CD4-positive, alpha-beta T cell (primary cell): ENCODE measurements at regions not wholly inside any gene's neighbourhood (a gene's known extent, or its start where the extent isn't known, plus 50 kb on each side); places are given as distances from the start of the nearest gene placed in this dataset.

ENCODE experiments used
- ATAC-seq: fragments of 200-7000 bp; cut with Tn5 transposase; one replicate; pipeline ENCODE4 v1.10.0; 2022; ENCODE audit warnings: mild to moderate bottlenecking; ENCODE audit not compliant: poor library complexity
- CTCF ChIA-PET: fragments of 350-600 bp; sonication (Branson Sonifier 250); formaldehyde crosslinking; loops from one replicate; lab custom pipeline; 2021; ENCODE audit warnings: antibody characterized with exemption, inconsistent platforms; lab: Charles Lee
- POLR2A ChIA-PET: fragments of 350-600 bp; sonication (Branson Sonifier 250); formaldehyde crosslinking; loops from one replicate; lab custom pipeline; 2021; ENCODE audit warnings: antibody characterized with exemption, inconsistent platforms; lab: Charles Lee
- DNase-seq, 14 experiments: peaks; one replicate each; pipeline ENCODE4 v3.0.0-alpha.2; 2013 to 2020; ENCODE audit warnings: mixed read lengths in 2 of 14
- H3K27ac ChIP-seq, 2 donors: one replicate each; pipeline versions ENCODE4 v1.5.1 to v1.7.0; 2013; ENCODE audit warnings: low read length in 2 of 2, low read depth in 1 of 2, mild to moderate bottlenecking in 1 of 2
- H3K27me3 ChIP-seq, 2 experiments: 1 replicate in 1 of 2; 2 replicates in 1 of 2; pipeline versions ENCODE4 v1.6.1 to v1.7.0; 2013; ENCODE audit warnings: low read length in 2 of 2, control low read depth in 1 of 2, mild to moderate bottlenecking in 1 of 2, moderate library complexity in 1 of 2; ENCODE audit not compliant: insufficient read depth in 2 of 2, control insufficient read depth in 1 of 2
- H3K36me3 ChIP-seq: one replicate; pipeline ENCODE4 v1.6.1; 2013; ENCODE audit warnings: low read length, control low read depth; ENCODE audit not compliant: insufficient read depth
- H3K4me1 ChIP-seq: one replicate; pipeline ENCODE4 v1.6.1; 2013; ENCODE audit warnings: low read length, control low read depth; ENCODE audit not compliant: insufficient read depth
- H3K4me3 ChIP-seq: one replicate; pipeline ENCODE4 v1.5.1; 2013; ENCODE audit warnings: mild to moderate bottlenecking, low read length, moderate library complexity
- H3K9me3 ChIP-seq, 2 experiments: 1 replicate in 1 of 2; 2 replicates in 1 of 2; pipeline versions ENCODE4 v1.6.1 to v1.7.0; 2013; ENCODE audit warnings: low read length in 2 of 2, mild to moderate bottlenecking in 2 of 2, control low read depth in 1 of 2, moderate library complexity in 1 of 2; ENCODE audit not compliant: control insufficient read depth in 1 of 2, insufficient read depth in 1 of 2
- H3K27ac Mint-ChIP-seq: one replicate; pipeline ENCODE4 v1.8.0; 2020; ENCODE audit warnings: mixed read lengths
- H3K27me3 Mint-ChIP-seq: one replicate; pipeline ENCODE4 v1.8.0; 2021; ENCODE audit warnings: mixed read lengths
- H3K36me3 Mint-ChIP-seq: one replicate; pipeline ENCODE4 v1.8.0; 2021; ENCODE audit warnings: low read depth, mixed read lengths
- H3K4me1 Mint-ChIP-seq: one replicate; pipeline ENCODE4 v1.8.0; 2021; ENCODE audit warnings: low read depth, mixed read lengths
- H3K4me3 Mint-ChIP-seq: one replicate; pipeline ENCODE4 v1.8.0; 2020; ENCODE audit warnings: mild to moderate bottlenecking, mixed read lengths
- H3K9me3 Mint-ChIP-seq: one replicate; pipeline ENCODE4 v1.8.0; 2020; ENCODE audit warnings: mixed read lengths
- intact Hi-C, 2 experiments: fragments of 100-400 bp; cut with DNase I in 1 of 2; cut with micrococcal nuclease in 1 of 2; formaldehyde crosslinking; loops; one replicate each; pipeline versions ENCODE4 v1.15.1 to v1.9.0; 2023 to 2025; cut with DNase I, micrococcal nuclease
- TF ChIP-seq, protein P1 (sequence below): fragments of 200-600 bp; IDR thresholded peaks from one replicate; pipeline ENCODE4 v1.8.0; 2022; ENCODE audit warnings: antibody characterized with exemption, mild to moderate bottlenecking

DNA sequence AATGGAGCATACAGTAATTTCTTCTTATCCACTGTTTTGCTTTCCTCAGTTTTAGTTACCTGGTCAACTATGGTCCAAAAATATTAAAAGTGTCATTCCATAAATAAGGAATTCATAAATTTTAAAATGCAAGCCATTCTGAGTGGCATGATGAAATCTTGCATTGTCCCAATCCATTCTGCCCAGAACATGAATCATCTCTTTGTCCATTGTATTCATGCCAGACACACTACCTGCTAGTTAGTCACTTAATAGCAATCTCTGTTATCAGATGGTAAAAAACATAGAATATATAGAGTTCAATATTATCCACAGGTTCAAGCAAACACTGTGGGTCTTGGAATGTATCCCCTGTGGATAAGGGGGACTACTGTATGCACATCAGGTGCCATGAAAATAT, 872.2 kb upstream of the NXPH2 start:
- DNase-seq (no peak), ATAC-seq (no peak)
- TF ChIP-seq, protein P1, sequence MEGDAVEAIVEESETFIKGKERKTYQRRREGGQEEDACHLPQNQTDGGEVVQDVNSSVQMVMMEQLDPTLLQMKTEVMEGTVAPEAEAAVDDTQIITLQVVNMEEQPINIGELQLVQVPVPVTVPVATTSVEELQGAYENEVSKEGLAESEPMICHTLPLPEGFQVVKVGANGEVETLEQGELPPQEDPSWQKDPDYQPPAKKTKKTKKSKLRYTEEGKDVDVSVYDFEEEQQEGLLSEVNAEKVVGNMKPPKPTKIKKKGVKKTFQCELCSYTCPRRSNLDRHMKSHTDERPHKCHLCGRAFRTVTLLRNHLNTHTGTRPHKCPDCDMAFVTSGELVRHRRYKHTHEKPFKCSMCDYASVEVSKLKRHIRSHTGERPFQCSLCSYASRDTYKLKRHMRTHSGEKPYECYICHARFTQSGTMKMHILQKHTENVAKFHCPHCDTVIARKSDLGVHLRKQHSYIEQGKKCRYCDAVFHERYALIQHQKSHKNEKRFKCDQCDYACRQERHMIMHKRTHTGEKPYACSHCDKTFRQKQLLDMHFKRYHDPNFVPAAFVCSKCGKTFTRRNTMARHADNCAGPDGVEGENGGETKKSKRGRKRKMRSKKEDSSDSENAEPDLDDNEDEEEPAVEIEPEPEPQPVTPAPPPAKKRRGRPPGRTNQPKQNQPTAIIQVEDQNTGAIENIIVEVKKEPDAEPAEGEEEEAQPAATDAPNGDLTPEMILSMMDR = no peak
- Mint-ChIP-seq H3K9me3 (peaks cover 19% of the 10 kb centered on the region), H3K27ac (no peak overlapping the region), H3K27me3 (no peaks in the 10 kb centered on the region), H3K4me3 (no peak overlapping the region), H3K4me1 (no peaks in the 10 kb centered on the region), H3K36me3 (no peaks in the 10 kb centered on the region)
- ChIA-PET CTCF (no interaction called here), POLR2A (no interaction called here)
- Histone ChIP-seq H3K9me3 (peaks cover 0 to 5% of the 10 kb centered on the region in 2 experiments), H3K4me1 (no peaks in the 10 kb centered on the region), H3K4me3 (no peak overlapping the region), H3K36me3 (no peaks in the 10 kb centered on the region), H3K27ac (no peak overlapping the region), H3K27me3 (no peaks in the 10 kb centered on the region)
- intact Hi-C loops = no loop called here

DNA sequence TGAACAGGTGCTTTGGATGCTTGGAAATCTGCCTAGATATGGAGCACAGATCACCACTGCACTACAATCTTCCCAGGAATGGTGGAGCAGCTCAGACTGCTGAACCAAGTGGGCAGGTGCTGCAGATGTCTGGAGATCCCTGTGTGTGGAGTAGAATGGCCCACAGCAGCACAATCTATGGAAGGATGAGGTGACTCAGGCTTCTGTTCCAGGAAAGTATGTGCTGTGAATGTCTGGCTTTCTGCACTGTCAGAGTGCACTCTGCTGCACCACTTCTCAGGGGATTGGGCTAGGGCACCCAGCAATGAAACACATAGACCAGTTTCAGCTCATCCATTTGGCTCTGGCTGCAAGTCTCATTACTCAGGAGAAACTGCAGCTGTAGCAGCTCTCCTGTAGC, 865.4 kb upstream of the NXPH2 start:
- no peaks in the 10 kb centered on the region for H3K36me3 ChIP-seq
- ChIA-PET CTCF (no interaction called here), POLR2A (no interaction called here)
- H3K27ac ChIP-seq = no peak overlapping the region
- Mint-ChIP-seq H3K27me3 (no peaks in the 10 kb centered on the region), H3K36me3 (no peaks in the 10 kb centered on the region), H3K4me3 (no peak overlapping the region), H3K4me1 (no peaks in the 10 kb centered on the region), H3K9me3 (peaks cover 35% of the 10 kb centered on the region), H3K27ac (no peak overlapping the region)
- no peak overlapping the region for H3K4me3 ChIP-seq
- TF ChIP-seq, protein P1 = no peak
- intact Hi-C loops = no loop called here
- no peaks in the 10 kb centered on the region for H3K4me1 ChIP-seq
- DNase-seq = no peak
- H3K9me3 ChIP-seq = peaks cover 8 to 16% of the 10 kb centered on the region in 2 experiments
- no peak for ATAC-seq
- H3K27me3 ChIP-seq = no peaks in the 10 kb centered on the region

DNA sequence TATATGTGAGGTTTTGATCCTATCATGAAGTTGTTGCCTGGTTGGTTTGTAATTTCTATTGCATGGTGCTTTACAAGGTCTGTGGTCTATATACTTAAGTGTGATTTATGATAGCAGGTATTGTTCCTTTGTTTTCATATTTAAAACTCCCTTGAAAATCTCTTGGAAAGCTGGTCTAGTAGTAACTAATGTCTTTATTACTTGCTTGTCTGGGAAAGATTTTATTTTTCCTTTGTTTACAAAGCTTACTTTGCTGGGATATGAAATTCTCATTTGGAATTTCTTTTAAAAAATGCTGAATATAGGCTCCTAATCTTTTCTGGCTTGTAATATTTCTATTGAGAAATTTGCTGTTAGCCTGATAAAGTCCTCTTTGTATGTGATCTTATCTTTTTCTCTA, 862.9 kb upstream of the NXPH2 start:
- H3K9me3 ChIP-seq = peaks cover 8 to 16% of the 10 kb centered on the region in 2 experiments
- POLR2A ChIA-PET = no interaction called here
- H3K36me3 Mint-ChIP-seq = no peaks in the 10 kb centered on the region
- intact Hi-C loops = no loop called here
- H3K27me3 Mint-ChIP-seq = no peaks in the 10 kb centered on the region
- no peaks in the 10 kb centered on the region for H3K4me1 Mint-ChIP-seq
- no peaks in the 10 kb centered on the region for H3K27me3 ChIP-seq
- no peak overlapping the region for H3K4me3 ChIP-seq
- CTCF ChIA-PET = no interaction called here
- no peak overlapping the region for H3K27ac Mint-ChIP-seq
- DNase-seq (no peak), ATAC-seq (no peak)
- peaks cover 23% of the 10 kb centered on the region for H3K9me3 Mint-ChIP-seq
- H3K4me3 Mint-ChIP-seq = no peak overlapping the region
- H3K4me1 ChIP-seq = no peaks in the 10 kb centered on the region
- H3K36me3 ChIP-seq = no peaks in the 10 kb centered on the region
- TF ChIP-seq, protein P1 = no peak
- no peak overlapping the region for H3K27ac ChIP-seq
